ENCODE measurements at regions not wholly inside any gene's neighbourhood (a gene's known extent, or its start where the extent isn't known, plus 50 kb on each side); places are given as distances from the start of the nearest gene placed in this dataset.

- H3K36me3 Mint-ChIP-seq (ENCODE audit: insufficient read depth, unreplicated experiment): no peaks in the 10 kb centered on the region
- POLR2A ChIA-PET: no interaction called here
- H3K27me3 ChIP-seq (replicated peaks; ENCODE audit: control insufficient read depth, insufficient read depth, low read length): no peaks in the 10 kb centered on the region
- H3K4me3 Mint-ChIP-seq (ENCODE audit: unreplicated experiment): no peak overlapping the region
- H3K9me3 ChIP-seq: peaks cover 12% of the 10 kb centered on the region
- H3K27me3 Mint-ChIP-seq (ENCODE audit: insufficient read depth, unreplicated experiment): no peaks in the 10 kb centered on the region
- BruUV-seq (replicated peaks): no TSS peak
- 0 out of 2 replicates have a peak, but pooled peaks cover 4% of the 10 kb centered on the region for H3K4me1 ChIP-seq
- H3K36me3 ChIP-seq (ENCODE audit: control insufficient read depth, insufficient read depth, low read length): no peaks in the 10 kb centered on the region
- H3K4me3 ChIP-seq (ENCODE audit: low read depth, low read length): no peak overlapping the region
- no peak overlapping the region for H3K27ac Mint-ChIP-seq (ENCODE audit: unreplicated experiment)
- CTCF ChIA-PET: no interaction called here
- TF ChIP-seq CTCF (IDR thresholded peaks at IDR 0.05; ENCODE audit: insufficient read depth in 1 of 2, low read depth in 1 of 2, low read length in 1 of 2, severe bottlenecking in 1 of 2, unreplicated experiment in 1 of 2): no peak
- H3K9me3 Mint-ChIP-seq (ENCODE audit: unreplicated experiment): no peaks in the 10 kb centered on the region
- H3K4me1 Mint-ChIP-seq (ENCODE audit: low read depth, unreplicated experiment): no peaks in the 10 kb centered on the region
- intact Hi-C loops (cut with micrococcal nuclease; ENCODE audit: unreplicated experiment): no loop called here
- DNase-seq: no peak
These were observed 54.5 kb upstream of the TAF11L2 start for GRCh38 chr5:17443333-17444130.

GRCh38 chr5:17444496-17444895 lies 53.5 kb upstream of the TAF11L2 start:
- POLR2A ChIA-PET: no interaction called here
- H3K36me3 Mint-ChIP-seq (ENCODE audit: insufficient read depth, unreplicated experiment): no peaks in the 10 kb centered on the region
- no peak overlapping the region for H3K4me3 ChIP-seq (ENCODE audit: low read depth, low read length)
- no peaks in the 10 kb centered on the region for H3K27me3 Mint-ChIP-seq (ENCODE audit: insufficient read depth, unreplicated experiment)
- no peak overlapping the region for H3K27ac Mint-ChIP-seq (ENCODE audit: unreplicated experiment)
- no TSS peak for BruUV-seq (replicated peaks)
- TF ChIP-seq CTCF (IDR thresholded peaks at IDR 0.05; ENCODE audit: insufficient read depth in 1 of 2, low read depth in 1 of 2, low read length in 1 of 2, severe bottlenecking in 1 of 2, unreplicated experiment in 1 of 2): no peak
- H3K4me1 Mint-ChIP-seq (ENCODE audit: low read depth, unreplicated experiment): no peaks in the 10 kb centered on the region
- intact Hi-C loops (cut with micrococcal nuclease; ENCODE audit: unreplicated experiment): no loop called here
- H3K4me3 Mint-ChIP-seq (ENCODE audit: unreplicated experiment): no peak overlapping the region
- H3K9me3 ChIP-seq: peaks cover 4% of the 10 kb centered on the region
- no peaks in the 10 kb centered on the region for H3K36me3 ChIP-seq (ENCODE audit: control insufficient read depth, insufficient read depth, low read length)
- CTCF ChIA-PET: no interaction called here
- H3K9me3 Mint-ChIP-seq (ENCODE audit: unreplicated experiment): no peaks in the 10 kb centered on the region
- no peaks in the 10 kb centered on the region for H3K27me3 ChIP-seq (replicated peaks; ENCODE audit: control insufficient read depth, insufficient read depth, low read length)
- no peak for DNase-seq
- 0 out of 2 replicates have a peak, but pooled peaks cover 4% of the 10 kb centered on the region for H3K4me1 ChIP-seq

GRCh38 chr5:17445185-17445584 lies 52.8 kb upstream of the TAF11L2 start:
- H3K36me3 Mint-ChIP-seq (ENCODE audit: insufficient read depth, unreplicated experiment): no peaks in the 10 kb centered on the region
- Histone ChIP-seq H3K4me1 (0 out of 2 replicates have a peak, but pooled peaks cover 4% of the 10 kb centered on the region), H3K9me3 (no peaks in the 10 kb centered on the region; the same call in 1 of the 2 replicates), H3K27me3 (replicated peaks; ENCODE audit: control insufficient read depth, insufficient read depth, low read length) (no peaks in the 10 kb centered on the region), H3K36me3 (ENCODE audit: control insufficient read depth, insufficient read depth, low read length) (no peaks in the 10 kb centered on the region), H3K4me3 (ENCODE audit: low read depth, low read length) (no peak overlapping the region)
- ChIA-PET CTCF (no interaction called here), POLR2A (no interaction called here)
- no peaks in the 10 kb centered on the region for H3K4me1 Mint-ChIP-seq (ENCODE audit: low read depth, unreplicated experiment)
- no peak overlapping the region for H3K27ac Mint-ChIP-seq (ENCODE audit: unreplicated experiment)
- no peaks in the 10 kb centered on the region for H3K27me3 Mint-ChIP-seq (ENCODE audit: insufficient read depth, unreplicated experiment)
- no peak for DNase-seq
- no peak overlapping the region for H3K4me3 Mint-ChIP-seq (ENCODE audit: unreplicated experiment)
- no TSS peak for BruUV-seq (replicated peaks)
- intact Hi-C loops (cut with micrococcal nuclease; ENCODE audit: unreplicated experiment): no loop called here
- TF ChIP-seq CTCF (IDR thresholded peaks at IDR 0.05; ENCODE audit: insufficient read depth in 1 of 2, low read depth in 1 of 2, low read length in 1 of 2, severe bottlenecking in 1 of 2, unreplicated experiment in 1 of 2): no peak
- H3K9me3 Mint-ChIP-seq (ENCODE audit: unreplicated experiment): no peaks in the 10 kb centered on the region
